Mononuclear cell (primary cell): ENCODE measurements at regions not wholly inside any gene's neighbourhood (a gene's known extent, or its start where the extent isn't known, plus 50 kb on each side); places are given as distances from the start of the nearest gene placed in this dataset.

Source experiments
- H3K27me3 ChIP-seq: 2 replicates; pipeline ENCODE4 v1.6.0; 2011; ENCODE audit warnings: low read length, control low read depth; ENCODE audit not compliant: insufficient read depth
- H3K4me1 ChIP-seq: 2 replicates; pipeline ENCODE4 v1.5.1; 2011; ENCODE audit warnings: mild to moderate bottlenecking, low read length, control low read depth; ENCODE audit not compliant: insufficient read depth
- H3K4me3 ChIP-seq: 2 replicates; pipeline ENCODE4 v1.5.1; 2011; ENCODE audit warnings: mild to moderate bottlenecking, low read length, moderate library complexity
- H3K9me3 ChIP-seq: 2 replicates; pipeline ENCODE4 v1.5.1; 2011; ENCODE audit warnings: low read depth, mild to moderate bottlenecking, control low read depth, low read length

GRCh38 chr3:101941318-101942040 lies 92.2 kb downstream of the NFKBIZ start:
- Histone ChIP-seq H3K4me1 (peaks cover 67% of the 10 kb centered on the region), H3K4me3 (no peak overlapping the region), H3K9me3 (no peaks in the 10 kb centered on the region), H3K27me3 (no peaks in the 10 kb centered on the region)

- no peak overlapping the region for H3K4me3 ChIP-seq
Observed at GRCh38 chr3:101942356-101942755, 93.0 kb downstream of the NFKBIZ start.

GRCh38 chr3:101943029-101943428 lies 93.7 kb downstream of the NFKBIZ start:
- H3K9me3 ChIP-seq, result no peaks in the 10 kb centered on the region
- no peak overlapping the region for H3K4me3 ChIP-seq
- peaks cover 53% of the 10 kb centered on the region for H3K4me1 ChIP-seq
- H3K27me3 ChIP-seq, result no peaks in the 10 kb centered on the region

More at GRCh38 chr3:101942356-101942755, 93.0 kb downstream of the NFKBIZ start:
- Histone ChIP-seq H3K4me1 (peaks cover 59% of the 10 kb centered on the region), H3K27me3 (no peaks in the 10 kb centered on the region), H3K9me3 (no peaks in the 10 kb centered on the region)

GRCh38 chr3:101944308-101944707 lies 95.0 kb downstream of the NFKBIZ start:
- H3K27me3 ChIP-seq, result no peaks in the 10 kb centered on the region
- no peak overlapping the region for H3K4me3 ChIP-seq
- H3K4me1 ChIP-seq, result peaks cover 40% of the 10 kb centered on the region
- no peaks in the 10 kb centered on the region for H3K9me3 ChIP-seq

GRCh38 chr3:101945980-101946379 lies 96.7 kb downstream of the NFKBIZ start:
- Histone ChIP-seq H3K4me3 (no peak overlapping the region), H3K4me1 (peaks cover 23% of the 10 kb centered on the region), H3K9me3 (no peaks in the 10 kb centered on the region), H3K27me3 (no peaks in the 10 kb centered on the region)

- no peaks in the 10 kb centered on the region for H3K27me3 ChIP-seq
- peaks cover 15% of the 10 kb centered on the region for H3K4me1 ChIP-seq
- no peak overlapping the region for H3K4me3 ChIP-seq
- H3K9me3 ChIP-seq, result no peaks in the 10 kb centered on the region
Observed at GRCh38 chr3:101946906-101947305, 97.6 kb downstream of the NFKBIZ start.

GRCh38 chr3:101950510-101950909 lies 101.2 kb downstream of the NFKBIZ start:
- Histone ChIP-seq H3K4me1 (no peaks in the 10 kb centered on the region), H3K4me3 (no peak overlapping the region), H3K9me3 (no peaks in the 10 kb centered on the region), H3K27me3 (no peaks in the 10 kb centered on the region)

GRCh38 chr3:101950985-101951733 lies 101.8 kb downstream of the NFKBIZ start:
- no peaks in the 10 kb centered on the region for H3K4me1 ChIP-seq
- H3K9me3 ChIP-seq, result no peaks in the 10 kb centered on the region
- H3K4me3 ChIP-seq, result no peak overlapping the region
- H3K27me3 ChIP-seq, result no peaks in the 10 kb centered on the region

GRCh38 chr3:101954361-101954760 lies 105.0 kb downstream of the NFKBIZ start:
- Histone ChIP-seq H3K4me1 (no peaks in the 10 kb centered on the region), H3K27me3 (no peaks in the 10 kb centered on the region), H3K4me3 (no peak overlapping the region)

GRCh38 chr3:101954936-101955335 lies 105.6 kb downstream of the NFKBIZ start:
- no peaks in the 10 kb centered on the region for H3K4me1 ChIP-seq
- H3K27me3 ChIP-seq, result no peaks in the 10 kb centered on the region
- no peaks in the 10 kb centered on the region for H3K9me3 ChIP-seq
- H3K4me3 ChIP-seq, result no peak overlapping the region

More at GRCh38 chr3:101954361-101954760, 105.0 kb downstream of the NFKBIZ start:
- no peaks in the 10 kb centered on the region for H3K9me3 ChIP-seq

GRCh38 chr3:101962055-101962454 lies 112.7 kb downstream of the NFKBIZ start:
- Histone ChIP-seq H3K9me3 (no peaks in the 10 kb centered on the region), H3K4me1 (peaks cover 27% of the 10 kb centered on the region), H3K4me3 (no peak overlapping the region), H3K27me3 (no peaks in the 10 kb centered on the region)

GRCh38 chr3:101963902-101964362 lies 114.6 kb downstream of the NFKBIZ start:
- Histone ChIP-seq H3K4me3 (no peak overlapping the region), H3K27me3 (no peaks in the 10 kb centered on the region), H3K4me1 (peaks cover 27% of the 10 kb centered on the region), H3K9me3 (no peaks in the 10 kb centered on the region)

- H3K9me3 ChIP-seq, result no peaks in the 10 kb centered on the region
- no peaks in the 10 kb centered on the region for H3K27me3 ChIP-seq
- H3K4me3 ChIP-seq, result no peak overlapping the region
- H3K4me1 ChIP-seq, result peaks cover 27% of the 10 kb centered on the region
Observed at GRCh38 chr3:101964861-101965260, 115.5 kb downstream of the NFKBIZ start.

GRCh38 chr3:101966226-101966625 lies 116.9 kb downstream of the NFKBIZ start:
- Histone ChIP-seq H3K4me3 (no peak overlapping the region), H3K4me1 (peaks cover 27% of the 10 kb centered on the region), H3K27me3 (no peaks in the 10 kb centered on the region), H3K9me3 (no peaks in the 10 kb centered on the region)

- peaks cover 15% of the 10 kb centered on the region for H3K4me1 ChIP-seq
- no peaks in the 10 kb centered on the region for H3K27me3 ChIP-seq
- no peak overlapping the region for H3K4me3 ChIP-seq
- no peaks in the 10 kb centered on the region for H3K9me3 ChIP-seq
Observed at GRCh38 chr3:101970212-101970611, 120.9 kb downstream of the NFKBIZ start.
